H9 (cell line): ENCODE measurements at regions not wholly inside any gene's neighbourhood (a gene's known extent, or its start where the extent isn't known, plus 50 kb on each side); places are given as distances from the start of the nearest gene placed in this dataset.

Source experiments
- DNase-seq: peaks from one replicate; pipeline ENCODE4 v3.0.0-alpha.2; 2017
- H2AFZ ChIP-seq: one replicate; pipeline ENCODE4 v1.6.1; 2013; ENCODE audit warnings: mild to moderate bottlenecking, low read length, control low read depth, moderate library complexity
- H2AK5ac ChIP-seq: 2 replicates; pipeline ENCODE4 v1.6.1; 2013; ENCODE audit warnings: low read length, control low read depth, mixed read lengths; ENCODE audit not compliant: insufficient read length
- H2BK120ac ChIP-seq: one replicate; pipeline ENCODE4 v1.6.1; 2013; ENCODE audit warnings: low read depth, mild to moderate bottlenecking, low read length, control low read depth, inconsistent platforms; ENCODE audit not compliant: poor library complexity, severe bottlenecking
- H2BK12ac ChIP-seq: 2 replicates; pipeline ENCODE4 v1.6.1; 2013; ENCODE audit warnings: low read length, control low read depth, mixed read lengths, low read depth; ENCODE audit not compliant: insufficient read length
- H2BK15ac ChIP-seq: 2 replicates; pipeline ENCODE4 v1.6.1; 2013; ENCODE audit warnings: low read depth, low read length, control low read depth
- H2BK20ac ChIP-seq: one replicate; pipeline ENCODE4 v1.6.1; 2013; ENCODE audit warnings: low read depth, mild to moderate bottlenecking, low read length, control low read depth, inconsistent platforms; ENCODE audit not compliant: poor library complexity, severe bottlenecking
- H2BK5ac ChIP-seq: 2 replicates; pipeline ENCODE4 v1.6.1; 2013; ENCODE audit warnings: low read length, control low read depth, mixed read lengths; ENCODE audit not compliant: insufficient read length
- H3K14ac ChIP-seq: 2 replicates; pipeline ENCODE4 v1.6.1; 2013; ENCODE audit warnings: low read length, control low read depth; ENCODE audit not compliant: insufficient read depth
- H3K18ac ChIP-seq: 2 replicates; pipeline ENCODE4 v1.6.1; 2013; ENCODE audit warnings: low read depth, mild to moderate bottlenecking, mixed read lengths, low read length, control low read depth; ENCODE audit not compliant: insufficient read length
- H3K23ac ChIP-seq: 2 replicates; pipeline ENCODE4 v1.6.1; 2013; ENCODE audit warnings: low read length, control low read depth, mixed read lengths, low read depth; ENCODE audit not compliant: insufficient read length
- H3K23me2 ChIP-seq: 2 replicates; pipeline ENCODE4 v1.6.1; 2013; ENCODE audit warnings: low read depth, mild to moderate bottlenecking, mixed read lengths, low read length, control low read depth; ENCODE audit not compliant: insufficient read length, poor library complexity, severe bottlenecking
- H3K27ac ChIP-seq: 2 replicates; pipeline ENCODE4 v1.5.1; 2013; ENCODE audit warnings: low read length, control low read depth, mixed read lengths, low read depth; ENCODE audit not compliant: insufficient read length
- H3K27me3 ChIP-seq: 2 replicates; pipeline ENCODE4 v1.6.1; 2013; ENCODE audit warnings: low read length, control low read depth, inconsistent platforms; ENCODE audit not compliant: insufficient read depth
- H3K4ac ChIP-seq: 2 replicates; pipeline ENCODE4 v1.6.1; 2013; ENCODE audit warnings: low read depth, mild to moderate bottlenecking, control low read depth, inconsistent platforms, low read length, moderate library complexity
- H3K4me1 ChIP-seq: 2 replicates; pipeline ENCODE4 v1.6.1; 2013; ENCODE audit warnings: low read length, control low read depth, inconsistent platforms; ENCODE audit not compliant: insufficient read depth
- H3K4me2 ChIP-seq: 2 replicates; pipeline ENCODE4 v1.6.1; 2013; ENCODE audit warnings: low read length, control low read depth, mixed read lengths; ENCODE audit not compliant: insufficient read length, insufficient read depth
- H3K56ac ChIP-seq: 2 replicates; pipeline ENCODE4 v1.6.1; 2013; ENCODE audit warnings: low read depth, mild to moderate bottlenecking, mixed read lengths, low read length, control low read depth; ENCODE audit not compliant: insufficient read length
- H3K79me1 ChIP-seq: 2 replicates; pipeline ENCODE4 v1.6.1; 2013; ENCODE audit warnings: low read depth, mild to moderate bottlenecking, moderate library complexity, low read length, control low read depth, inconsistent platforms; ENCODE audit not compliant: insufficient read depth, poor library complexity, severe bottlenecking
- H3K79me2 ChIP-seq: 2 replicates; pipeline ENCODE4 v1.6.1; 2013; ENCODE audit warnings: low read length, control low read depth, inconsistent platforms; ENCODE audit not compliant: insufficient read depth
- H3K9ac ChIP-seq: 2 replicates; pipeline ENCODE4 v1.6.1; 2013; ENCODE audit warnings: low read length, control low read depth, mixed read lengths; ENCODE audit not compliant: insufficient read length; ENCODE audit errors: extremely low read depth
- H3K9me3 ChIP-seq: one replicate; pipeline ENCODE4 v1.6.1; 2013; ENCODE audit warnings: low read depth, low read length, inconsistent platforms; ENCODE audit not compliant: control insufficient read depth
- H3T11ph ChIP-seq: one replicate; pipeline ENCODE4 v1.6.1; 2013; ENCODE audit warnings: mild to moderate bottlenecking, low read length, control low read depth, inconsistent platforms
- H4K20me1 ChIP-seq: one replicate; pipeline ENCODE4 v1.6.1; 2013; ENCODE audit not compliant: control insufficient read depth, insufficient read length, insufficient read depth
- H4K5ac ChIP-seq: 2 replicates; pipeline ENCODE4 v1.6.1; 2013; ENCODE audit warnings: low read depth, mild to moderate bottlenecking, mixed read lengths, low read length, control low read depth; ENCODE audit not compliant: insufficient read length
- H4K8ac ChIP-seq: replicated peaks from 2 replicates; pipeline ENCODE4 v1.6.1; 2013; ENCODE audit warnings: low read length, control low read depth, mixed read lengths, low read depth; ENCODE audit not compliant: insufficient read length
- H4K91ac ChIP-seq: 2 replicates; pipeline ENCODE4 v1.6.1; 2013; ENCODE audit warnings: low read depth, mild to moderate bottlenecking, moderate library complexity, mixed read lengths, low read length, control low read depth; ENCODE audit not compliant: insufficient read length
- H3K27ac Mint-ChIP-seq, 3 experiments: 2 replicates in 2 of 3; 3 replicates in 1 of 3; pipeline ENCODE4 v1.8.0; 2020 to 2021; ENCODE audit warnings: mixed read lengths in 3 of 3, mild to moderate bottlenecking in 1 of 3, moderate library complexity in 1 of 3
- H3K27me3 Mint-ChIP-seq: 2 replicates; pipeline ENCODE4 v1.8.0; 2021; ENCODE audit warnings: low read depth, mild to moderate bottlenecking, moderate library complexity, mixed read lengths
- H3K36me3 Mint-ChIP-seq, 3 experiments: 2 replicates in 2 of 3; 3 replicates in 1 of 3; pipeline ENCODE4 v1.8.0; 2020 to 2021; ENCODE audit warnings: low read depth in 3 of 3, mixed read lengths in 3 of 3; ENCODE audit not compliant: insufficient read depth in 1 of 3
- H3K4me1 Mint-ChIP-seq, 2 experiments: 2 replicates each; pipeline ENCODE4 v1.8.0; 2020; ENCODE audit warnings: mixed read lengths in 2 of 2
- H3K4me3 Mint-ChIP-seq, 2 experiments: 2 replicates in 1 of 2; 3 replicates in 1 of 2; pipeline ENCODE4 v1.8.0; 2020 to 2021; ENCODE audit warnings: mild to moderate bottlenecking in 2 of 2, mixed read lengths in 2 of 2, moderate library complexity in 1 of 2
- H3K9me3 Mint-ChIP-seq, 2 experiments: 2 replicates in 1 of 2; 3 replicates in 1 of 2; pipeline ENCODE4 v1.8.0; 2020; ENCODE audit warnings: mild to moderate bottlenecking in 2 of 2, mixed read lengths in 2 of 2, moderate library complexity in 1 of 2
- WGBS: extraction: QIAGEN DNeasy Blood & Tissue Kit; methylation state at CpG from one replicate; pipeline ENCODE4 v1.1.7; 2013; ENCODE audit warnings: missing lambda C conversion rate, low lambda C conversion rate, mixed read lengths; ENCODE audit not compliant: insufficient read length; ENCODE audit errors: extremely low coverage; 5-methylcytosine and 5-hydroxymethylcytosine counted together
- TF ChIP-seq, protein P1 (sequence below): fragments of 200-600 bp; sonication (generic); conservative IDR thresholded peaks from 3 replicates; pipeline ENCODE4 v1.8.0; 2021; ENCODE audit warnings: antibody characterized with exemption, mild to moderate bottlenecking

DNA sequence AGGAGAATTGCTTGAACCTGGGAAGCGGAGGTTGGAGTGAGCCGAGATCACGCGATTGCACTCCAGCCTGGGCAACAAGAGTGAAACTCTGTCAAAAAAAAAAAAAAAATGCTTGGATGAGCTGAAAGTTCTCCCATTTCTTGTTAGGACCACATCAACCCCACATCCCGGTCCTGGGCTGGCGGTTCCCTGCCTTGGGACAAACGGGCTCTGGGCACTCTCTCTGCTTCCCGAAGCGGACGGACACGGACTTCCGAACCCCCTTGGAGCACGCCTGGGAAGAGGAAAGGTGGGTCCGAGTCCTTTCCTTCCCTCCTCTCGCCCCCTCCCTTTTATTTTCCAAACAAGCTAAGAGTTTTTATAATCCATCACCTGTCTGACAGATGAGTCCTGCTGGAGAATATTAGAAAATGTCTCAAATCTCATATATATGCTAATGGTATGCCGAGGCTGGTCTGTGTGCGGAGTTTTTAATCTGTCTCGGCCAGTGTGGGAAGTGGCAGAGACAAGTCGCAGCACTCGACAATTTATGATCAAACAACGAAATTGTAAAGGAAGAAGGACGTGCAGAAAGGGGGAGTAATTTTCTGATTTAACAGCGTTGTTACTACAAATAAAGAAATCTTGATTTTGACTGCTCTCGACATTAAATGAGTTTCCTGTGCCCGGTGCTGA lies 257.9 kb upstream of the IRX4 start:
- Histone ChIP-seq H3K4ac (no peak overlapping the region), H3K9me3 (no peaks in the 10 kb centered on the region), H3T11ph (no peak overlapping the region), H4K20me1 (no peaks in the 10 kb centered on the region), H3K23me2 (no peaks in the 10 kb centered on the region), H4K5ac (no peak overlapping the region), H2BK12ac (no peak overlapping the region), H2AFZ (no peak overlapping the region), H3K79me1 (no peaks in the 10 kb centered on the region), H4K8ac (no peak overlapping the region), H3K79me2 (no peaks in the 10 kb centered on the region), H3K27me3 (no peaks in the 10 kb centered on the region), H4K91ac (no peak overlapping the region), H3K9ac (no peak overlapping the region), H3K14ac (no peak overlapping the region), H3K4me1 (no peaks in the 10 kb centered on the region), H3K56ac (no peak overlapping the region), H2BK120ac (no peak overlapping the region), H2BK20ac (no peak overlapping the region), H2BK15ac (no peak overlapping the region), H3K23ac (no peak overlapping the region), H2BK5ac (no peak overlapping the region), H3K18ac (no peak overlapping the region), H3K4me2 (no peak overlapping the region), H2AK5ac (no peak overlapping the region), H3K27ac (no peak overlapping the region)
- Mint-ChIP-seq H3K27me3 (peaks cover 1% of the 10 kb centered on the region), H3K4me1 (no peaks in the 10 kb centered on the region), H3K36me3 (peaks cover 0 to 2% (median 0%) of the 10 kb centered on the region in 3 experiments; a peak in 1 of 7 replicates), H3K9me3 (peaks cover 2 to 7% of the 10 kb centered on the region in 2 experiments; a peak in 2 of 5 replicates), H3K4me3 (no peak overlapping the region; a peak in 1 of 5 replicates), H3K27ac (no peak overlapping the region)
- no CpG with 5 or more reads among the region's 25 CpGs for WGBS
- peak; percentile 23 for DNase-seq
- TF ChIP-seq, protein P1, sequence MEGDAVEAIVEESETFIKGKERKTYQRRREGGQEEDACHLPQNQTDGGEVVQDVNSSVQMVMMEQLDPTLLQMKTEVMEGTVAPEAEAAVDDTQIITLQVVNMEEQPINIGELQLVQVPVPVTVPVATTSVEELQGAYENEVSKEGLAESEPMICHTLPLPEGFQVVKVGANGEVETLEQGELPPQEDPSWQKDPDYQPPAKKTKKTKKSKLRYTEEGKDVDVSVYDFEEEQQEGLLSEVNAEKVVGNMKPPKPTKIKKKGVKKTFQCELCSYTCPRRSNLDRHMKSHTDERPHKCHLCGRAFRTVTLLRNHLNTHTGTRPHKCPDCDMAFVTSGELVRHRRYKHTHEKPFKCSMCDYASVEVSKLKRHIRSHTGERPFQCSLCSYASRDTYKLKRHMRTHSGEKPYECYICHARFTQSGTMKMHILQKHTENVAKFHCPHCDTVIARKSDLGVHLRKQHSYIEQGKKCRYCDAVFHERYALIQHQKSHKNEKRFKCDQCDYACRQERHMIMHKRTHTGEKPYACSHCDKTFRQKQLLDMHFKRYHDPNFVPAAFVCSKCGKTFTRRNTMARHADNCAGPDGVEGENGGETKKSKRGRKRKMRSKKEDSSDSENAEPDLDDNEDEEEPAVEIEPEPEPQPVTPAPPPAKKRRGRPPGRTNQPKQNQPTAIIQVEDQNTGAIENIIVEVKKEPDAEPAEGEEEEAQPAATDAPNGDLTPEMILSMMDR: no peak
